ENCODE measurements at regions not wholly inside any gene's neighbourhood (a gene's known extent, or its start where the extent isn't known, plus 50 kb on each side); places are given as distances from the start of the nearest gene placed in this dataset.
"Not testable (repeated sequence)": the region's sequence is repeated elsewhere in the genome, so short reads cannot be mapped to it uniquely, and the experiment has no call there.

GRCh38 chr7:94808673-94809072, 98.7 kb upstream of the PPP1R9A start:
- not testable (repeated sequence) for TF ChIP-seq CTCF (IDR thresholded peaks at IDR 0.05 in 2 of 3, conservative IDR thresholded peaks at IDR 0.05 in 1 of 3; ENCODE audit: borderline replicate concordance in 1 of 3, insufficient read depth in 1 of 3, low read depth in 2 of 3, low read length in 2 of 3); YY1 (IDR thresholded peaks at IDR 0.05; ENCODE audit: extremely low read depth, insufficient replicate concordance, low read depth, low read length); RAD21 (IDR thresholded peaks at IDR 0.05; ENCODE audit: low read depth); POLR2A (IDR thresholded peaks at IDR 0.05; ENCODE audit: borderline replicate concordance, extremely low read depth, insufficient read depth, insufficient read length); ZNF274 (IDR thresholded peaks at IDR 0.05; ENCODE audit: low read depth, low read length)

Measured in HCT116 (cell line).